ENCODE measurements at regions not wholly inside any gene's neighbourhood (a gene's known extent, or its start where the extent isn't known, plus 50 kb on each side); places are given as distances from the start of the nearest gene placed in this dataset.

GRCh38 chr14:34059925-34060650 is 109.2 kb upstream of the EGLN3 start (continued):
- TF ChIP-seq, protein P1, sequence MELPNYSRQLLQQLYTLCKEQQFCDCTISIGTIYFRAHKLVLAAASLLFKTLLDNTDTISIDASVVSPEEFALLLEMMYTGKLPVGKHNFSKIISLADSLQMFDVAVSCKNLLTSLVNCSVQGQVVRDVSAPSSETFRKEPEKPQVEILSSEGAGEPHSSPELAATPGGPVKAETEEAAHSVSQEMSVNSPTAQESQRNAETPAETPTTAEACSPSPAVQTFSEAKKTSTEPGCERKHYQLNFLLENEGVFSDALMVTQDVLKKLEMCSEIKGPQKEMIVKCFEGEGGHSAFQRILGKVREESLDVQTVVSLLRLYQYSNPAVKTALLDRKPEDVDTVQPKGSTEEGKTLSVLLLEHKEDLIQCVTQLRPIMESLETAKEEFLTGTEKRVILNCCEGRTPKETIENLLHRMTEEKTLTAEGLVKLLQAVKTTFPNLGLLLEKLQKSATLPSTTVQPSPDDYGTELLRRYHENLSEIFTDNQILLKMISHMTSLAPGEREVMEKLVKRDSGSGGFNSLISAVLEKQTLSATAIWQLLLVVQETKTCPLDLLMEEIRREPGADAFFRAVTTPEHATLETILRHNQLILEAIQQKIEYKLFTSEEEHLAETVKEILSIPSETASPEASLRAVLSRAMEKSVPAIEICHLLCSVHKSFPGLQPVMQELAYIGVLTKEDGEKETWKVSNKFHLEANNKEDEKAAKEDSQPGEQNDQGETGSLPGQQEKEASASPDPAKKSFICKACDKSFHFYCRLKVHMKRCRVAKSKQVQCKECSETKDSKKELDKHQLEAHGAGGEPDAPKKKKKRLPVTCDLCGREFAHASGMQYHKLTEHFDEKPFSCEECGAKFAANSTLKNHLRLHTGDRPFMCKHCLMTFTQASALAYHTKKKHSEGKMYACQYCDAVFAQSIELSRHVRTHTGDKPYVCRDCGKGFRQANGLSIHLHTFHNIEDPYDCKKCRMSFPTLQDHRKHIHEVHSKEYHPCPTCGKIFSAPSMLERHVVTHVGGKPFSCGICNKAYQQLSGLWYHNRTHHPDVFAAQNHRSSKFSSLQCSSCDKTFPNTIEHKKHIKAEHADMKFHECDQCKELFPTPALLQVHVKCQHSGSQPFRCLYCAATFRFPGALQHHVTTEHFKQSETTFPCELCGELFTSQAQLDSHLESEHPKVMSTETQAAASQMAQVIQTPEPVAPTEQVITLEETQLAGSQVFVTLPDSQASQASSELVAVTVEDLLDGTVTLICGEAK (IDR thresholded peaks at IDR 0.05) = no peak
- TF ChIP-seq, protein P1 (CRISPR knock-in tag; IDR thresholded peaks at IDR 0.05) = peak; percentile 39; the same call in 1 of the 2 replicates
- TF ChIP-seq ZSCAN30 (CRISPR knock-in tag; IDR thresholded peaks at IDR 0.05) = no peak
- TF ChIP-seq POLR2G (IDR thresholded peaks at IDR 0.05; ENCODE audit: low read depth, low read length) = peak; percentile 75
- peak; percentile 82 for TF ChIP-seq TEAD3 (CRISPR knock-in tag; optimal IDR thresholded peaks at IDR 0.05; ENCODE audit: borderline replicate concordance)
- no peak; the same call in 1 of the 2 replicates for TF ChIP-seq PAXIP1 (CRISPR knock-in tag; conservative IDR thresholded peaks at IDR 0.05)
- TF ChIP-seq ZNF747 (CRISPR knock-in tag; IDR thresholded peaks at IDR 0.05; ENCODE audit: borderline replicate concordance) = peak; percentile 9; the same call in 1 of the 2 replicates
- TF ChIP-seq SAP130 (CRISPR knock-in tag; IDR thresholded peaks at IDR 0.05; ENCODE audit: low read depth) = peak; percentile 45; the same call in 1 of the 2 replicates
- TF ChIP-seq PHF21A (CRISPR knock-in tag; IDR thresholded peaks at IDR 0.05) = no peak
- TF ChIP-seq, protein P2, sequence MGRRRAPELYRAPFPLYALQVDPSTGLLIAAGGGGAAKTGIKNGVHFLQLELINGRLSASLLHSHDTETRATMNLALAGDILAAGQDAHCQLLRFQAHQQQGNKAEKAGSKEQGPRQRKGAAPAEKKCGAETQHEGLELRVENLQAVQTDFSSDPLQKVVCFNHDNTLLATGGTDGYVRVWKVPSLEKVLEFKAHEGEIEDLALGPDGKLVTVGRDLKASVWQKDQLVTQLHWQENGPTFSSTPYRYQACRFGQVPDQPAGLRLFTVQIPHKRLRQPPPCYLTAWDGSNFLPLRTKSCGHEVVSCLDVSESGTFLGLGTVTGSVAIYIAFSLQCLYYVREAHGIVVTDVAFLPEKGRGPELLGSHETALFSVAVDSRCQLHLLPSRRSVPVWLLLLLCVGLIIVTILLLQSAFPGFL (CRISPR knock-in tag; IDR thresholded peaks at IDR 0.05) = no peak
- TF ChIP-seq ZNF232 (CRISPR knock-in tag; IDR thresholded peaks at IDR 0.05; ENCODE audit: borderline replicate concordance) = no peak
- no peak for TF ChIP-seq KLF11 (CRISPR knock-in tag; IDR thresholded peaks at IDR 0.05)
- TF ChIP-seq ZNF7 (CRISPR knock-in tag; IDR thresholded peaks at IDR 0.05) = 0 out of 2 replicates have a peak, but pooled peaks have one; percentile 45
- no peak for TF ChIP-seq HNF4A (CRISPR knock-in tag; IDR thresholded peaks at IDR 0.05)
- TF ChIP-seq ATRX (CRISPR knock-in tag; IDR thresholded peaks at IDR 0.05; ENCODE audit: borderline replicate concordance) = no peak
- TF ChIP-seq NCOR1 (IDR thresholded peaks at IDR 0.05; ENCODE audit: borderline replicate concordance, low read length) = no peak
- peak; percentile 16; the same call in 1 of the 2 replicates for TF ChIP-seq NCOA2 (CRISPR knock-in tag; IDR thresholded peaks at IDR 0.05)
- no peak for TF ChIP-seq RBAK (CRISPR knock-in tag; IDR thresholded peaks at IDR 0.05)

Data from HepG2 (cell line).